Fibroblast of gingiva (primary cell): ENCODE measurements at regions not wholly inside any gene's neighbourhood (a gene's known extent, or its start where the extent isn't known, plus 50 kb on each side); places are given as distances from the start of the nearest gene placed in this dataset.
A peak's percentile ranks its signal among the peaks of the same experiment; 100 is the strongest.

Experiments
- DNase-seq: peaks from one replicate; pipeline ENCODE4 v3.0.0-alpha.2; 2011; ENCODE audit warnings: low read depth

GRCh38 chr4:153076861-153077260, 127.4 kb upstream of the TRIM2 start:
- DNase-seq = no peak

DNA sequence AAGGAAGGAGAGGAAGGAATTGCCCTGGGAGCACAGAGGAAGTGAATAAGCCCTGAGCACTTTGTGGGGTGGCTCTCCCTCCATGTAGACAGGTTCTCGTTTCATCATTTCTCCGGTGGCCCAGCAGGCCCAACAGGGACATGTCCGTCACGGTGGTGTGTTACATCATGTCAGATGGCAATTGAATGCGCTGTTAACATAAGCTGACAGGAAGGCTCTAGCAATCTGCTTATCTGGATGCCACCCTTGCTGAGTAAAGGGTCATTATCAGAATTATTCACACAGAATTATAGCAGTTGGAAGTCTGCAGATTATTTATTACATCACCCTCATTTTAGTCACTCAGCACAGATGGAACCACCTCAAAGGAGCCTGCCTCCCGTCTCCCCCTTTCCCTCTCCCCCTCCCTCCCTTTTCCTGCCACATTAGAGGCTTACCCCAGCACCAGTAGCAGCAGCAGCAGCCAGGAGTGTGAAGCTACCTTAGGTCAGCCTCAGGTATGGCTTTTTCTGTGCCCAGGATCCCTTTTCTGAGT, 124.3 kb upstream of the TRIM2 start:
- DNase-seq = no peak

- DNase-seq = no peak
Measured at GRCh38 chr4:153081006-153081580, 123.2 kb upstream of the TRIM2 start.

DNA sequence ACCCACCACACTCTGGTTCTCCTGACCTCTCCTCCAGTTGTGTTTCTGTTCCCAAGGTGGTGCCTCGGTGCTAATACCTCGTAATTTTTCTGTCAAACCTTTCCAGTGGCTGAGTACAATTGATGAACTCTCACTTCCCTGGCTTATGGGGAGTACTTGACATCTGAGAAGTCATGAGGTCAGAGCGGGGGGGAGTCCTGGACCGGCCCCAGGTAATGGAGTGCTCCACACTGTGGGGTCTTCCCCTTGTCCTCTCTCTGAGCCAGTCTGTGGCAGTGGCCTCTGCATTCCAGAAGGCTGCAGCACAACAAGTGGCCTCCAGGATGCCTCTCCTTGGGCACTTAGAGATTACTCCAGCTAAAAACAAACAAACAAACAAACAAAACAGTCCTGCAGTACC, 122.5 kb upstream of the TRIM2 start:
- no peak for DNase-seq

DNA sequence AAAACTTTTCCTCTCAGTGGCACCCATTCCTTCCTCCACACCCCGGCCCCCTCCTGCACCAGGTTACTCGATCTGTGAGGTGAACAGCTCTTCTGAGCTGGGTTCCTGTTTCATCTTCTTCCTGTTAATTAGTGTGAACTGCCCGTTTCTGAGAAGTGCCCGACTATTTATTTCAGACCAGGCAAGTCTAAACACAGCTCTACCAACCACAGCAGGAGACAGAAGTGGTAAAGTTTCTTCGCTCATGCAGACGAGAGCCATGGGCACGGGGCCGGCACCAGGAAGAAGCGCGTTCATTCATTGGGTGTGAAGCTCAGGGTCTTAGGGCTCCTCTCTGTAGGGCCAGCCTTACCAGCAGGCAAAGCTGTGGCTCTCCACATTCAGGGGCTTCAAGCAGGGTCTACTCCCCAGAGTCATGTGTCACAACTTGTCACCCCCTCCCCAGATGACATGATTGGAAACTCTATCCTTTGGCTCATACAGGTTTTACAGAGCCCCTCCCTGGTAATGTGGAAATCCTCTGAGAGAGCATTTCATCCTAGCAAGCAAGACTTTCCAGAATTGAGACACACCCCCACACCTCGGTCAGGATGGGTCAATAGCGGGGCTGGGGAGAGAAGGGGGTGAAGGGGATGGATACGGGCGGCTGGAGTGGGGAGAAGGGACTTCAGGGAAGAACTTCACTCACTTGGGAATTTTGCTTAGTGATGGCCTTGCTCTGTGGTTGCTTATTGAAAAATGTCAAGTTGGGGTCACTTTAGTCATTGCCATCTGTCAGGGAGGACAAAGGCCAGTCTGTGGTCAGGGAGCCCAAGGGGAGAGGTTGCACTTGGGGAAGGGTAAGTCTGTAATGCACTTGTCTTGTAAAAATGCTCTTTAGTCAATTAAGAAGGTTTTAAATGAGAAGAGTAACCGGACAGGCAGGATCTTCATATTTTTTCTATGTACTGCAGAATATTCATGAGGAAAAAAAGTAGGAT, 121.6 kb upstream of the TRIM2 start:
- no peak for DNase-seq

GRCh38 chr4:153083447-153083947, 120.7 kb upstream of the TRIM2 start:
- peak; percentile 67 for DNase-seq

DNA sequence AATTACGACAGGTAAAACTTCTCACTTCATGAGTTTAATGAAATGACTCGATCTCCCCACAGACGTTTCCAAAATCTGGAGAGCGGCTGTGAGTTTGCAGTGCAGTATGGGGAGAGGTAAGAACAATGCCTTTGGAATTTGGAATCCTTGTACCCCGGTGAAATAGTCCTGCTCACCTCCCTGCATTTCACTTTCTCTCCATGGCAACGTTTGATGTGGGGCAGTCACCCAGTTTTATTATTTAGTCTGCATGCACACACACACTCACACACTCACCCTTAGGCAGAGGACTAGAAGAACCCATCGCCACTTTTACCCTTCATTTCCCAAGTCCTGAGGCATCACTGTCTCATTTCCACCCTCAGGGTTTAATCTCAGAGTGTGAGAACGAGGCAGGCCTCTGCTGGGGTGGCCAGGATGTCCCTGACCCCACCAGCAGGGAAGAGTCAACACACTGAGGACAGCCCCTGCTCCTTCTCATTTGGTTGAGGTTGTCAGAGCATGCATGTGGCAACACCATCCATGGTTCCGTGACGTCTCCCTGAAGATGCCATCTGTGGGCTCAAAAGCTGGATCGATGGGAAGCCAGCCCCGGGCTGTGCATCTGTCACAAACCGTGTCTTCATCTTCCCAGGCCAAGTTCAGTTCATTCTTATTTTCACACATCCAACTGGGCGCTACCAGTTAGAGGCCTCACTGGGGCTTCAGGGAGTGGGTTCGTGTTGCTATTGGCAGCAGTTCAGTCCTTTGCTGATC, 119.8 kb upstream of the TRIM2 start:
- DNase-seq = no peak

GRCh38 chr4:153084980-153085630, 119.1 kb upstream of the TRIM2 start:
- peak; percentile 48 for DNase-seq

DNA sequence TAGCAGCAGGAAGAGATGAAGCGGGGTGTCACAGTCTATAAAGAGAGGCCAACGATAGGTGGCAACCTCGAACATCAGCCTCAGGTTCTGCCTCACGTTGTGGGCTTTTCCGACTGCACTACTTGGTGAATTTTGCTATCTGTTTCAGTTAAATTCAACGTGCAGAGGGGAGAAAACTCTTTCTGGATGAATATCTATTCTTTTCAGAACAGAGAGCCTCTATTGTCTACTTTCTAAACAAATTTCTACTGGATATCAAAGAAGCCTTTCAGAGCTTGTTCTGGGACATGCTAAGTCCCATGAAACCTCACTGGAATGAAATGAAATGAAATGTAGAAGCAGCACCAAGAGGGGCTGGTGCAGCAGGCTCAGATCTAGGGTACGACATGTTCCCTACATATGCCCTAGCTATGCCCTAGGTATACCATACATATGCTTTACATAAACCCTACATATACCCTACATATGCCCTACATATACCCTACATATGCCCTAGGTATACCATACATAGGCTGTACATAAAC, 116.5 kb upstream of the TRIM2 start:
- DNase-seq = no peak

DNA sequence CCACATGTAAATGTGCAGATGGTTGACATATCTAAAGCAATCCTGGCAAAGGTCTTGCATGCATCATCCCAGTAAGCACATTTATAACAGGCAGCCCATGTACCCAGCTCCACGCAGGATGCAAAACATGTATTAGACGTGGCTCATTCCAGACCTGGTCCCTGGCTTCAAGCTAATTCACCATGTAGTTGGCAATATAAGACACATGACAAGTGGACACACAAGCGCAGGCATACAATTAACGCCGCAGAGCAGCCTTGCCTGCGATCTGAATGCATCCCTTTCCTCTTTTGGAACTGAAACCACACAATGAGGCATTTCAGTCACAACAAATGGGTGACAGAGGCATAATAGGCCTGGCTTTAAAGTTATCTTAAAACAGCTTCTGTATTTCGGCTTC, 114.5 kb upstream of the TRIM2 start:
- no peak for DNase-seq

- no peak for DNase-seq
Measured at GRCh38 chr4:153090181-153090580, 114.1 kb upstream of the TRIM2 start.

- no peak for DNase-seq
Measured at GRCh38 chr4:153090670-153091385, 113.4 kb upstream of the TRIM2 start.

GRCh38 chr4:153093396-153093795, 110.8 kb upstream of the TRIM2 start:
- DNase-seq = no peak

DNA sequence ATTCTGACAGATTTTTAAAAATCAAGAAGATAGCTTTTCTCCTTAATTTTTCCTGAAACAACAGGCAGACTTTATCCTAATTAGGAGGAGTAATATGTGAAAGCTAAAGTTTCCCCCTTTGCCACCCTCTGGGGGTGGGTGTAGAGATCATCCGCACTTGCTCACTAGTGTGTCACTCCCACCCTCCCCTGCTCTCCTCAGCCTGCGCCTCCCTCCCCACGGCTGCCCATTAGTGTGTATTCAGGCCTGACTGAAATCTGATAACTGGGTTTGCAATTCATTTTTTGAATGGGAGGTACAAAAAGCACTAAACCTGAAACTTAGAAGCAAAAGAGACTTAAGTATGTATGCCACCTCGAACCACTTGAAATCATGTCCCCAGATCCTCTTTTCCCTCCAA, 110.4 kb upstream of the TRIM2 start:
- no peak for DNase-seq

DNA sequence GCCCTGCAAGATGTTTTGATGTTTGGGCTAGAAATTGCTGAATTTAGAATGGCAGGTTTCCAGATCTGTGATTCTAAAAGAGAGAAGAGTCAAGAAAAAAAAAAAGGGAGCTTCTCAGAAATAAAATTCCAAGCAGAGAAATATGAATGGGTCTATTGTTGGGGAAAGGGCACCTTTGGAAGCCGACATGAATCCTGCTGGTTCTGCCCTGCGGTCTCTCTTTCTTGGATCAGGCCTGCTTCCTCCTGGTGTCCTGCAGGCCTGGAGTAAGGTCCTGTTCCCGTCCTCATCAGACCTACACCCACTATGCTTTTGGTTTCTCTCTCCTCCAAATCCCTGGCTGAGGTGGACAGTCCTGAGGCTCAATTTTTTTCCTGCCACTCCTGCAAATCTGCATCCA, 109.8 kb upstream of the TRIM2 start:
- DNase-seq = no peak

DNA sequence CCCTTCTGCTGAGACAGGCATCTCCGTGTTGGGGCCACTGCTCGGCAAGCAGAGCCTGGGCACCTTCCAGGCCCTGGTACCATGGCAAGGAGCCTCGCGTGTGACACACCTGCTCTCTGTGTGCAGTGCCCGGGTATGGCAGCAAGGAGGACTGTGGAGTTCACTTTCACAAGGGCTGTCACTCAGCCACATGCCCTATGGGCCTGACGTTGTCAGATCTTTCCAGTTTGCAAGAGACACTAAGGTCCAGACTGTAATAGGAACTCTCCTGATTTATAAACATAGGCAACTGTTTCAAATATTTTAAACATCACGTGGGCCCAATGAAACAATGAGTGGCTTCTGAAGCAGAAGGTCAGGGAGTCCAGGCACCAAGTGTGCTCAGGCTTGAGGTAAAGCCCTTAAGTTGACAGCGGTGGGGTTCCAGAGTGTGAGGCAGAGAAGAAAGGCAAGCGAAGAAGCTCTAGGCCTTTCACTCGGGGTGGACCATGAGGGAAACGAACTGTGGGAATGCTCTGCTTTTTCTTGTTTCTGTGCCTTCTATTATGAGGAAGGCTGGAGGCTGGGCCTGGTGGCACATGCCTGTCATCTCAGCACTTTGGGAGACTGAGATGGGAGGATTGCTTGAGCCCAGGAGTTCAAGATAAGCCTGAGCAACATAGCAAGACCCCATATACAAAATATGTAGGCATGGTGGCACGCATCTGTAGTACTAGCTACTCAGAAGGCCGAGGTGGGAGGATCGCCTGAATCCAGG, 108.6 kb upstream of the TRIM2 start:
- DNase-seq = no peak

DNA sequence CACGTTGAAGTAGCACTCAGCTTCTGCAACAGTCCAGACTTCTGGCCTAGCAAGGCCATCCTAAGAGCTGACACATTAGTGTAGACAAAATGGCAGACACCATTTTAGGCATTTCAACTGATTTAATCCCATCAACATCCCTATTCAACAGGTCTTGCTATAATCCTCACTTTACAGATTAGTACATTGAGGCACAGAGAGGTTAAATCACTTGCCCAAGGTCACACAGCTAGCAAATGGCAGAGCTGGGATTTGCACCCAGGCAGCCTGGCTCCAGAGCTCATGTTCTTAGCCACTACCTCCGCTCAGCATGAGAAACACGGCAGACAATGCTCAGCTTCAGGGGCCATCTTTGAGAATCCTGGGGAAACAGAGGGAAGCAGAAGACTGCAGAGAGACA, 107.9 kb upstream of the TRIM2 start:
- DNase-seq = no peak

GRCh38 chr4:153098427-153098826, 105.8 kb upstream of the TRIM2 start:
- DNase-seq = no peak

DNA sequence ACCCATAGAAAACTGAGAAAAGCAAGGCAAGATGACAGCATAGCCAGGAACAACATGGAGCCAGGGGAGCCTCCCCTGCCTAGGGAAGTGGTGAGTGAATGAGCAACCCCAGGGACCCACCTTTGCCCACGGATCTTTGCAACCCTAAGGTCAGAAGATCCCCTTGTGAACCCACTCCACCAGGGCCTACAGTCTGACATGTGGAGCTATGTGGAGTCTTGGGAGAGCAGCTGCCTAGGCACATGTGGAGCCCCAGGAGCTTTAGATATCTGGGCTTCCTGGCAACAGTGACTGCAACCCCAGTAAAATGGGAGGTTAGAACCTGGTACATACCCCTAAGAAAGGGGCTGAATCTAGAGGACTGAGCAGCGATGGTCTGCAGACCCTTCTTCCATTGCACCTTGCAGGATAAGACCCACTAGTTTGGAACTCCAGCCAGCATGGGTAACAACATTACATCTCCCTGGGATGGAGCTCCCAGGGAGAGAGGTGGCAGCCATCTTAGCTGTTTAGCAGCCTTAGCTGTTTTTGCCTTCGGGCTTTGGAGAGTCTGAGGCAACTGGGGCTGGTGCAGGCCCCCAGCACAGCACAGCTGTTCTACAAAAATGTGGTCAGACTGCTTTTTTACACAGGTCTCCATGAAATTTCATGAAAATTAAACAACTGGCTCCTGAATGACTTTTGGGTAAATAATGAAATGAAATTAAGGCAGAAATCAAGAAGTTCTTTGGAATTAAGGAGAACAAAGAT, 104.7 kb upstream of the TRIM2 start:
- DNase-seq = no peak
